Hepatocyte (in vitro differentiated cells): ENCODE measurements at regions not wholly inside any gene's neighbourhood (a gene's known extent, or its start where the extent isn't known, plus 50 kb on each side); places are given as distances from the start of the nearest gene placed in this dataset.

Source experiments
- CTCF ChIP-seq: fragments of 200-600 bp; sonication (generic); IDR thresholded peaks from 2 replicates; pipeline ENCODE4 v1.5.1; 2016; ENCODE audit warnings: antibody characterized with exemption, mild to moderate bottlenecking; ENCODE audit not compliant: poor library complexity
- EZH2 ChIP-seq: fragments of 200-600 bp; sonication (generic); IDR thresholded peaks from 2 replicates; pipeline ENCODE4 v1.6.1; 2016; ENCODE audit warnings: antibody characterized with exemption, mild to moderate bottlenecking, borderline replicate concordance

- TF ChIP-seq CTCF, result no peak
- no peak for TF ChIP-seq EZH2
Measured at GRCh38 chr12:90203556-90203955, 494.9 kb upstream of the ATP2B1 start.
